Islet of Langerhans (tissue), 1 donor: ENCODE measurements at regions not wholly inside any gene's neighbourhood (a gene's known extent, or its start where the extent isn't known, plus 50 kb on each side); places are given as distances from the start of the nearest gene placed in this dataset.
A peak's percentile ranks its signal among the peaks of the same experiment; 100 is the strongest.

ENCODE experiments used
- FAIRE-seq: peaks from one replicate; lab custom pipeline; 2011; peaks lifted over from hg19 to GRCh38; lab: Jason Lieb, UNC

DNA sequence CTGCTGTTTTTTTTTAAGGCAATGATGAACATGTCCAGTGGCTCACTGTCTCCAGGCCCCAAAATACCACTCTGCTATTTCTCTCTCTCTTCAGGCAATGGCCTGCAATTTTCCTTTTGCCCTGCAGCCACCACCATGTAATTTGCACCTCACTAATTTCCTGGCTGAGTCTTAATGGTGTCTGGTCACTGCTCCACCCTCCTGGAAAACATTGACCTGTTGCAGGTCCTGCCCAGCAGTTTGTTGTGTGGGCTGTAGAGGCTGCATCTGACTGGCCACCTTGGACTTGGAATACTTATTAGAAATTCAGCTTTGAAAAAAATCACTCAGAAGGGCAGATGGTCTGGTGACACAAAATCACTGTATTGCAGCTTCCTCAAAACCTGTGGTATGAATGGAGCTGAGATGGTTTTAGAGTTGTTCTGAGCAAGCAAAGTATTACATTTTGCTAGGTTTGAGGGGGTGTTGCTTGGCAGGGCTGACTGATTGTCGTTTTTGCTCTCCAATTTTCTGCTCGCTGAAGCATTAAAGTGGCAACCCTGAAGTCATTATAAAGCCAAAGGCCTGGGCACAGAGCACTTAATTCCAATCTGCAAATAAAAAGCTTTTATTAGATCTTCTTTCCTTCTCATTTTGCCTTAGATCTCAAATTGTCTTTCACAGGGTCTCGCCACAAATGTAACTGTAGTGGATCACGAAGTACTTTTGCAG, 134.8 kb downstream of the TMEM174 start:
- peak; percentile 75 for FAIRE-seq

DNA sequence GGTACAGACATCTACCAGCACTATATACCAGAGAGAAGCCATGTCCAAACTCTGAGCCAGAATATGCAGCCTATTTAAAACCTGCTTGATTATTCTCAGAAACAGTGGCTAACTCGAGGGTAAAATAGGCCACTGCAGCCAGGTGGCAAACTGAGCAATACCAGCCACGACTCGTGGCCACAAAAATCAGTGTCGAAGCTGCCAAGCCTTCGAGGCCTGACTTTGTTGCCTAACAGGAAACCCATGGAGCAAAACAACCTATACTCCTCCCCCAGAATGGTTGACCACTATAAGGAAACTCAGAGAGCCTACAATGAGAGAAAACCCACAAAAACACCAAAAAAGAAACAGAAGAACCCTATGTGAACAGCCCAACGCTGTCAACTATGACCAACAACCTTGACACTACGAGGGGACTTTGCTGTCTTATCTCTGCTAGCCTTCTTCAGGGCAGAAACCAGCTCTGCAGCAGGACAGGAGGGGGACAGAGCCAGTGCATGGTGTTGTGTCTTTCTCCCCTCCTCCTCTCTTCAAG, 133.8 kb downstream of the TMEM174 start:
- no peak for FAIRE-seq

DNA sequence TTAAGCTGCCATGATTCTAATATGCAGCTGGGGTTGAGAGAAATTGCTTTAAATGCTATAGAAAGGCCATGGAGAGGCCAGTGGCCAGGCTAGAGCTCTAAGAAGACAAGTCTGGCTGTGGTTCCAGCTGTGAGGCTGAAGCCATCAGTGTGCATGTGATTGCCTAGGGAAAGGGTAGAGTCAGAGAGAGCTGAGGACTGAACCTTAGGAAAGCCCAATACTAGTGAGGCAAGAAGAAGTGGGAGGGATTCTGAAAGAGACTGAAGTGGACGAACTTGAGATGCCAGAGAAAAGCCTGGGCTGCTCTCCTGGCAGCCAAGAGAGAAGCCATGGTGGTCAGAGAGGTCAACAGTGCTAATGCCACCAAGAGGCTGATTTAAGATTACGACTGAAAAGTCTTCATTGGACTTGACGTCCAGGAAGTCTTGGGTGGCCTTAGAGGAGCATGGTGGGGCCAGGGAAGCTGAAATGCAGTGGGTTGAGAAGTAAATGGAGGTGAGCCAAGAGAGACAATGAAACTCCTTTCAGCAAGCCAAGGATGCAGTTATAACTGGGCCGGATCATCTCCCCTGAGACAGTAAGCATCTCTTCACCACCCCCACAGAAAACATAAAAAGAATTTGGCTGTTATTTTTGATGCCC, 133.2 kb downstream of the TMEM174 start:
- no peak for FAIRE-seq

DNA sequence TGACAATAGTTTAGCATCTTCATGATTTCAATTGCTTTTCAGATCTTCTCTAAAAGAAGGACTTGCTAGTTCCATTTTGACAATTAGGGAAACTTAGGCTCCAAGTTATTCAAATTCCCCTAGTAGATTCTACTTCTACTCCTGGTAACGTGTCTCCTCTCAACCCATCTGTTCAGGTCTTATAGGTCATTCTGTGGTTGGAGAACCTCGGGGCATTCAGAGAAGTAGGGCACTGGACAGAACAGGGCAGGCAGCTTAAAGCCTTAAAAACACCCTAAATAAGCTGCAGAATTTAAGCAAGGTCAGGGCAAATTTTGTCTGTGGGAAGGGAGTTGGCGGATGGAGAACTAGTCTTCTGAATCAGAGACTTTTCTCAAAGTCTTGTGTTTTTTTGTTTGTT, 132.4 kb downstream of the TMEM174 start:
- FAIRE-seq: no peak

DNA sequence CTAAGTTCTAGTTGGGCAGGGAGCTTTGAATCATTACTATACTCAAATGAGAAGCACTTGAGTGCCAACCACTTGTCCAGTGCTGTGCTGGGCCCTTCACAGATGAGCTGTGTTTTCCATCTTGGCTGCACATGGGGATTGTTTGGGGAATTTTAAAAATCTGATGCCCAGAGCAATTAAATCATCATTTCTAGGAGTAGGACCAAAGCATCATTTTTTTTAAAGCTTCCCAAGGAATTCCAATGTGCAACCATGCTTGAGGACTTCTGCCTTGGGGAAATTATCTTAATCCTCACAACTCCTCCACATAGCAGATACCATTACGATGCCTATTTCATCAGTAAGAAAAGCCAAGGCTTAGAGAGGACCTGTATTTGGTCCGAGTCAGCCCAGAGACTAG, 131.4 kb downstream of the TMEM174 start:
- no peak for FAIRE-seq

DNA sequence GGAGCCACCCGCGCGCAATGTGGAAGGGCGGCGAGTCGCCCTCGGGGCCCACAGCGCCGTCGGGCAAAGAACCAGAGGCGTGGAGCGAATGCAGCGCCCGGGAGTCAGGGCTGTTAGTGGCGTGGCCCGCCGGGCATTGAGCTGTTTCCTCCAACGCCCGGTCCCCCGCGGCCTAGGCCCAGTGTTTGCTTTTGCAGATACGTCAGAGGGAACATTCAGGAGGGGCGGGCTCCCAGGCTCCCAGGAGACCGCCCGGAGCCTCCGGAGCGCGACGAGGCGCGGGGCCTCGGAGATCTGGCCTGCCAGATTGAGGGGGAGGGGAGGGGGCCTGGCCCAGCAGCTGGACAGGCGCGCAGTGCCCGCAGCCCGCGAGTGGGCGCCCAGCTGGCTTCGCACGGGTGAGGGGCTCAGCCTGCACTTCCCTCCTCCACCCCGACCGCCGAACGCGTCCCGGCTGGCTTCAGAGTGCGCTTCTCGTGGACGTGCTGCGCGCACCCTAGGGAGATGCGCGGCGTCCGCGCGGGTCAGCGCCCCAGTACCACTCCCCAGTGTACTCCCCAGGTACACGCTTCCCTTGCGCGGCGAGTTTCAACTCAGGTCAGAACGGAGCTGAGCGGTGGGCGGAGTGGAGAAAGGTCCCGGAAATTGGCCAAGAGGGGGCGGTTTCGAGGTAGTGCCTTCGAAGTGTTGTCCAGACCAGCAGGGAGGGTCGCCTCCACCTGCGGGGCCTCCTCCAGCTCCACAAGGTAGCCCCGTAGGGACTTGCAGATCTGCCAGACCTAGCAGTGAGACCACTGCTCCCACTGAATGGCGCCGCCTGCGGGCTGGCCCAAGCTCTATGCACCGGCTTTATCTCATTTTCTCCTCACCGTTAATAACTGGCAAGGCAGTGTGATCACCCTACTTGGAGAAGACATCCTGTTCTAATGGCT, 130.4 kb downstream of the TMEM174 start:
- no peak for FAIRE-seq

DNA sequence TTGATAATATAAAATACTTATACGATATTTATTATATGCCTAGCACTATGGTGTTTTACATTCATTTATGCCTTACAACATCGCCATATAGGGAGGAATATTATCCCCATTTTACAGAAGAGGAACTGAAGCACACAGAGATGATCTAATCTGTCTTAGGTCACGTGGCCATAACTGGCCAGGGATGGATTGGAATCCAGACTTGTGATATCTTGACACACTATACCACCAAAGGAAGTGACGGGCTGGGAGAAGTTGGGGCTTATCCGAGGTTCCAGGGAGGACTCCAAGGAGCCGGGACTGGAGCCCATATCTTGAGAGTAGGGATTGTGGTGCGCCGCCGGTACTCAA, 129.8 kb downstream of the TMEM174 start:
- no peak for FAIRE-seq

DNA sequence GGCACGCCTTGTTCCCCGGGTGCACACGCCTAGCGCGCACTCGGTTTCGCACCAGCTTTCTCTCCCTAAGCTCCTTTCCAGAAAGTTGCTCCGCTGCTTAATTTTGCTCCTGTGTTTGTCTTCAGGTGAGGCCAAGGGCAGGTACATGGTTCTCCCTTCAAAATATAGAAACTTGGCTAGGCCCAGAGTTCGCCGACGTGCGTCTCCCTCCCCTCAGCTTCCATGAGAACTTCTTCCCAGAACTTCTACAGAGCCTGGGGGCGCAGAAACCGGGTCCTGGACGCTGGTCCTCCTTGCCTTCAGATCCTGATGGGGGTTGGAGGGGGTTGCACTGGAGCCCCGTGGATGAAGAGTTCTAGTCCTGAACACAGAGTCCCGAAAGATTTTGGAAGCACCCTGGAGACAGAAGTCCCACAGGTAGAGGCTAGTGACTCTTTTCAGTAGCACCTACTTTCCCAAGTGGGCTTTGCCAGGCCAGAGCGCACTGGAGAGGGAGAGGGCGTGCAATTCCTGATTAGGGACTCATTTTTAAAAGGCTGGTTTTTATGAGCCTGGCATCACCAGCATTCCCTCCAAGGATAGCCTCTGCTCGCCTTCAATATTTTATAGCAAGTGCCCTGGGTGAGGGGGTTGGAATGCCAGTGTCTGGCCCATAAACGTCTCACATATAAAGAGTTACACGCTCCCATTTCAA, 128.4 kb downstream of the TMEM174 start:
- FAIRE-seq: no peak

DNA sequence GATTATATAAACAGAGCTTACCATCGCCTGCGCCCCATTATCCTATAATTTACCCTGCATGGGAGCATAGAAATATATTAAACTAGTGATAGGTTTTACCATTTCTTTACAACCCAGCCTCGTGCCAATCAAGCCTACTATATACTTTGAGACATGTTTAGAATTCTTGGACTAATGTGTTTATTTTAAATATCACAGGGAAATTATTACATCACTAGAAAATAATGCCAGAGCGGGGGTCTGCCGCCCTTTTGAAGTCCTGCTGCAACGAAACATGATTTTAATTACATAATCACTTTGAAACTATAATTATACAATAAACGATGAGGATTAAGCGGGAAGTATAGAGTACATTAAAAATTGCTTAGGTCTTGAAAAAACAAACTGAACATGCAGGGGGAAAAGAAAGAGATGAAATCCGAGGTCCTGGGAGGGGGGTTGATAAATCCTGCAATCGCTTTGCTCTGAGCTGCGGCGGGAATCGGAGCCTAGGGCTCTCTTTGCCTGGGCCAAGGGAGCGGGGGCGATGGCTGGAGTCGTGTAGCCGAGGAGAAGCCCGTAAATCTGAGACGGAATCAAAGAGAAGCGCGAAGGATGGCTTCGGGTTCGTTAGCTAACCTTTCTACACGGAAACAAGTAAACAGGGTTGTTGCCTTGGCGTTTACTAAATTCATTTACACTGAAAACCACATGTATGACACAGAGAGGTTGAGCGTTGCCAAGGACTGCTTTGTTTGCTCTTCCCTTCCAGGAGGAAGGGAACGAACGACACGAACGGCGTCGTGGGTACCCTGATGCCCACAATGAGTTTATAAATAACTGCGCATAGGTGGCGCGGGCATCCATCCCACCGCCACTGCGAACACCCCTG, 127.6 kb downstream of the TMEM174 start:
- FAIRE-seq: no peak

DNA sequence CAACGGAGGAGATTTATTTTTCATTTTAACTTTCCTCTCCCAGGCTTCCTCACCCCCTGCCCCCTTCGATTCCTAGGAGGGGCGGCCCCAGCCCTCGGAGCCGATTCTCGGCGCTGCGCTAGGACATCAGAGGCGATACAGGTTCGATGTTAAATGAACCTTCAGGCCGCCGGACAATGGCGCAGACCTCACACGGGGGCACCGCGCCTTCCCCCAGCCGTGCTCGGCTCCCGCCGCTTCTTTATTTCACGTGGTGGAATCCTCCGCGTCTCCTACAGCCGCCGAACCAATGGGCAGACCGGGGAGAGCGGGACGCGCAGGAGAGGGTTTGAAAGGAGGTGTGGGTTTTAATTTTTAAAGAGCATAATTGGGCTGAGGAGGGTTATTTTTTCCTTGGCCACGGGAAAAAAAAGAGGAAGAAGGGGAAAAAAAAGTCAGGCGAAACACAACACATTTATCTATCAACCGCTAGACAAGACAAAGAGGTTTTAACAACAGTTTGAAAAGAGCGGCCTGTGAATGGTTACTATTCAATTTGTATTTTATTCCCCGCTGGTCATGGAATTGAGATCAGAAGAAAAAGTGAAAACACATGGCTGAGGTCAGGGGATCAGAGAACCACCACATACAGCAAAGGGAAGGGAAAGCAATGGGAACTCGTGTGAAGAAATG, 126.8 kb downstream of the TMEM174 start:
- no peak for FAIRE-seq

DNA sequence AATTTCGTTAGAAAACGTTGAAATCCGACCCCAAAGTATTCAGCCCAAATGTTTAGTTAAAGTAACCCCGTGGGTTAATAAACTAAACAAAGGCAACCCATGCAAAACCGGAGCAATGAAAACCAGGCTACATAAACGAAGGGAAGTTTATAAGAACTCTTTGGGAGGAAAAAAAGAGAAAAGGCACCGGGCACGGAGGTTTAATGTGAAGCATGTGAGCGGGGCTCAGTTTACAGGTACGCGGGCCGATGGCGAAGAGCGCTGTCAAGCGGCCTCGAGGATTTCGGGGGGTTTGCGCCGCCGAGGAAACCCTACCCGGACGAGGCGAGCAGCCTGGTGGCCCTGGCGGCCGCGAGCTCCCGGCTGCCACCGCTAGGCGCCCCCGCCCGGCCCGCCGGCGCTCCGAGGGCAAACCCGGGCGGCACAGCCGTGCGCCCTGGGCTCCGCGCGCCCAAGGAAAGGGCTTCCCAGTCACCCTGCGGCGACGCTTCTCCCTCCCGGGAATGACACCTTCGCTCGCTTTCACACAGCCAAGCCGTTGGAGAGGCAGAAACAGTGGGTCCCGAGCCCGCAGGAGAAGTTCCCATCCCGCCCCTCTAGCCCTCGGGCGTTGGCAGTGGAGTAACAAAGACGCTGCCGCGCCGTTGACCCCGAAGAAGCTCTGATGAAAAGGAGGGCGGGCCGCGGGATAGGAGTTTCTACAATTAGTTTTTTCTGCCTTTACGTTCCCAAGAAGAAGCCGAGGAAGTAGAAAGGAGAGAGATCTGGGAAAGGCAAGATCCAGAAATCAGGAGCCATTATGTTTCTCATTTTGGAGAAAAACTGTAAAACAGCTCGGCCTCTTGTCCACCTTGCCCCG, 126.0 kb downstream of the TMEM174 start:
- FAIRE-seq: no peak

DNA sequence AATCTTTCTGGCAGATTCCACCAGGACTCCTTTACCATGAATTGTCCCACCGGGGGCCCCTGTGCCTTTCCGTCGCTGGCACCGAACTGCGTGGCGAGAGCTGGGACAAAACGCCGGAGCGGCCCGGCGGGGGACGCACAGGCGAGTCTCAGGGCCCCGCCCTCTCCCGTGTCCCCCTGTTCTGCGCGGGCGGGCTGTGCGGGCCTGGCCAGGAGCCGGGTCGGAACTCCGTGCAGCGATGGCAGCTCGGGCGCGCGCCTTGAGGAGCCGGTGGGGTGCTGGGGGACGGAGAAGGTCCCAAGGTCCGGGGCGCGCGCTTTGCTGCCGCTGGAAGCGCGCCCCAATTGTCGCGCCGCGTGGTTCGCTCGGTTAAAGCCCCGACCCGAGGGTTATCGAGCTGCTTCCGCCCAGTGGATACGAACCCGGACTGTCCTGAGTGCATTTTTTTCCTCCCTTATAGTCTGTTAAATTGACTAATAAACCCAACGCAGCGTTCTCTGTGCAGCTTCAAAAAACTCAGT, 125.3 kb downstream of the TMEM174 start:
- FAIRE-seq: no peak

DNA sequence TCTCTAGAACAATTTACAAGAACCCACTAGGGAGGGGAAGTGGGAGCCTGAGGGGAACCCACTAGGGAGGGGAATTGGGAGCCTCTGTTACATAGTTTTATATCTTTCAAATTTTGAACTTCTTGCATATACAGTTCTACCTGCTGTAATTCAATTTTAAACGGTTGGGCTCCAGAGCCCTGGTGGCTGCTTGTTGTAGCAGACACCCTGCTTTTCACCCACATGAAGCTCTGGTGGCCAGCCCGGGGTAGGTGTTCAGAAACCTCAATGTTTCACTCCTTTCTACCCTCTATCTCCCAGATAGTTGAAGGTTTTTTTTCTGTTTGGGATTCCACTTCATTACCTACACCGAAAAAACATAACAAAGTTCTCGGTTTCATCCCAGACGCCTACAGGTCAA, 124.4 kb downstream of the TMEM174 start:
- FAIRE-seq: no peak

DNA sequence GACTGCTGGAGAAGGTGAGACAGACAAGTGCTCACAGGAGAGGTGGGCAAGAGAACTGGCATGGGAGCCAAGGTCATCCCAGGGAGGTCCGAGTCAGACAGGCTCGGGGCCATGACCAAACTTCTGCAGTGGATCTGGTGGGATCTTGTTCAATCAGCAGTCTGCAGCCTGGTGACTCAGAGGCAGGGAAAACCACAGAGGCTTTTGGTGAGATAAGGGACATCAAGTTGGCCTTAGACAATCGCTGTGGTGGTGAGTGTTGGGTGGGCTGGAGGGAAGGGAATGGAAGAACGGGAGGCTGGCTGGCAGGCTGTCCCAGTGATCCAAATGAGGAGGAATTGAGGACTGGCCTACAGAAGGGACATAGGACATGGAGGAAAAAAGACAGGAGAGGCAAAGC, 123.8 kb downstream of the TMEM174 start:
- no peak for FAIRE-seq

DNA sequence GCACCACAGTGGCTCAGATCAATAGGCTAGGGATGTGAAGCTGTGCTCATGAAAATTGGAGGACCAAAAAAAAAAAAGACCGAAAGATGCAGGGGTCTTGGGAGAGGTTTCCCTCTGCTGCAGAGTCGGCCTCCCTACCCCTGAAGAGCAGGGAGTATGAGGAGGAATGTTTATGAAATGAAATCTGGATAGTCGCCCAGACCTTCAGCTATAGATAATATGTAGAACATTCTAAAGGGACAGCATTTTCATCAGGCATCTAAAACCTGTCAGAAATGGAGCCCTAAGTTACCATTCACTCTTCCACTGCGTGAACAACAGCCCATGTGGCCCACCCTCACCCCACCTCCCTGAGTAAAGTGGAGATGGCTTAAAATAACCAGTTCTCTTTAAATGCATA, 122.9 kb downstream of the TMEM174 start:
- FAIRE-seq: no peak

DNA sequence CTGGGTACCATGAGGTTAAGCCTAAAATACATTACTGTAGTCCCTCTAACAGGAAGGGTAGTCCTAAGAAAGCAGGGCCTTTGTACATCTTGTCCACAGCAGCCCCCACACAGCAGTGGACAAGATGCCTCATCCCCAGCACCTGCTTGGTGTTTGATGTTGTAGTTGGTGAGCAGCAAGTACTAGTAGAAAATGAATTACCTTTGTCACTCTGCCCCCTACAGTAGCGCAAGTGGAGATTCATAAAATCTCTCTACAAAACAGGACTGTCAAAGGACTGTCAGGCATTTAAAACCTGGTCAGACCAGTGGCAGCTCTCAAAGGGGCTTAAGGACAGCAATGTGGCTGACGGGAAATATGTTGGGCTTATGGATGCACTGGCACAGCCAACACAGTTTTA, 122.5 kb downstream of the TMEM174 start:
- FAIRE-seq: peak; percentile 56

DNA sequence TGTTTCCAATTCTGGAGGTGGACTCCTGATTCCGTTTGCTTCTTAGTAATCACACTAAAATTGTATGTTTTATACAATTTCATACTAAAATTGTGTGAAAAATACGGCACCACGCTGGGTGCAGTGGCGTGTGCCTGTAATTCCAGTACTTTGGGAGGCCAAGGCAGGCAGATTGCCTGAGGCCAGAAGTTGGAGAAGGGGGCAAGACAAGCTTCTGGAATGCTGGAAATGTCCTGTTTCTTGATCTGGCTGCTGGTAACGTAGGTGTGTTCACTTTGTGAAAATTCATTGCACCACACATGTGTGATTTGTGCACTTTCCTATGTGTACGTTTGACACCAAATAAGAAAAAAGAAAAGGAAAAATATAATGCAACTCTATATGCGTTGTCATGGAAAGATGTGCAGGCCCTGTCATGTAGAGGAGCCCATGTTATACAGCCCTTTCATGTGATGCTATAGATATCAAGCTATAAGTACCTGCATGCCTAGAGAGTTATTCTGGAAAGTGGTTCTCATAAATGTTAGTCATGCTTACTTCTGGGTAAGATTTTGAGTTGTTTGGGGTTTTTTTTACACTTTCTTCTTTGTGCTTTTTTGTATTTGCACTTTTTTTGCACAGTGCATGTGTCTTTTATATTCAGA, 119.9 kb downstream of the TMEM174 start:
- FAIRE-seq: no peak

DNA sequence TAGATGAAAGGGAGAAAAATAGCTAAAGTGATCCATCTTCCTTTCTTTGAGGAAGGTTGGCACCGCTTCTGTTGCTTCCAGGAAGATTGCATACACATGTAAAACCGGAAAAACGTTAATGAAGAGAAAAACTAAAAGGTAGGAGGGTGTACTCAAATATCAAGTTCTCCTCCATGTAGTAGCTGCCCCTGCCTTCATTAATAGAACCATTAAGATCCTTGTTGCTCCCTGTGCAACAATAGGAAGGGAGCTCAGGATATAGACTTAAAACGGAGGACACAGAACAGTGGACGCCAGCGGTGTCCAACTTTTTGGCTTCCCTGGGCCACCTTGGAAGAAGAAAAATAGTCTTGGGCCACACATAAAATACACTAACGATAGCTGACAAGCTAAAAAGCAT, 118.9 kb downstream of the TMEM174 start:
- no peak for FAIRE-seq

DNA sequence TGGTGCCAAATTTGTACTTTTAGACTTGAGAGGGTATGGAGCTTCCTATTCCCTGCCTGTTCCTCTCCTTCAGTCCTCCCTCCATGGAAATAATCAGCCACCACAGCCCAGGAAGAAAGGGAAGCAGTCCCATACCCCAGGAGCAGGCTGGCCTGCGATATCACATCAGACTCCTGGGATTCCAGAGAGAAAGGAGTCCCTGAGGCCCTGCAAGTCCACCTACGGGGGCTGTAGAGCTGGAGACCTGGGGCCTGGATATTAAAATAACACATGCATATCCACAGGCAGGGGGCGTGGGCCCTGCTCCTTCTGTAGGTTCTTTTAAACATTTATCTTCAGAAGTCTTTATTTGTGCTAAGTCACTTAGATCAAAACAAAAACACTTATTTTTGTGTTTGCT, 117.2 kb downstream of the TMEM174 start:
- no peak for FAIRE-seq
